Activated CD8-positive, alpha-beta memory T cell treated with anti-CD3 and anti-CD28 coated beads, Interleukin-2, amount 50 U/mL, for 48 hours (primary cell): ENCODE measurements at regions not wholly inside any gene's neighbourhood (a gene's known extent, or its start where the extent isn't known, plus 50 kb on each side); places are given as distances from the start of the nearest gene placed in this dataset.

Source experiments
- DNase-seq: peaks from one replicate; pipeline ENCODE4 v3.0.0-alpha.2; 2020

- no peak for DNase-seq
These were observed 50.8 kb upstream of the NAV2 start for GRCh38 chr11:19661827-19662226.

- no peak for DNase-seq
These were observed 52.6 kb upstream of the NAV2 start for GRCh38 chr11:19660076-19660475.

- DNase-seq = no peak
These were observed 53.1 kb upstream of the NAV2 start for GRCh38 chr11:19659529-19659928.

- DNase-seq = no peak
These were observed 54.3 kb upstream of the NAV2 start for GRCh38 chr11:19658344-19658743.

GRCh38 chr11:19656140-19656541 lies 56.5 kb upstream of the NAV2 start:
- no peak for DNase-seq

- no peak for DNase-seq
These were observed 59.8 kb upstream of the NAV2 start for GRCh38 chr11:19652623-19653375.

- DNase-seq = no peak
These were observed 61.0 kb upstream of the NAV2 start for GRCh38 chr11:19651653-19652052.

- no peak for DNase-seq
These were observed 61.6 kb upstream of the NAV2 start for GRCh38 chr11:19651028-19651427.

GRCh38 chr11:19650467-19650866 lies 62.2 kb upstream of the NAV2 start:
- DNase-seq = no peak

GRCh38 chr11:19649751-19650150 lies 62.9 kb upstream of the NAV2 start:
- DNase-seq = no peak

- no peak for DNase-seq
These were observed 64.3 kb upstream of the NAV2 start for GRCh38 chr11:19648321-19648720.

GRCh38 chr11:19647816-19648215 lies 64.8 kb upstream of the NAV2 start:
- DNase-seq = no peak

GRCh38 chr11:19646921-19647320 lies 65.7 kb upstream of the NAV2 start:
- no peak for DNase-seq

- DNase-seq = no peak
These were observed 66.3 kb upstream of the NAV2 start for GRCh38 chr11:19646308-19646707.

GRCh38 chr11:19644316-19644715 lies 68.3 kb upstream of the NAV2 start:
- no peak for DNase-seq

GRCh38 chr11:19642185-19643158 lies 70.2 kb upstream of the NAV2 start:
- no peak for DNase-seq

GRCh38 chr11:19639603-19640105 lies 73.0 kb upstream of the NAV2 start:
- no peak for DNase-seq

- DNase-seq = no peak
These were observed 77.3 kb upstream of the NAV2 start for GRCh38 chr11:19635332-19635731.

GRCh38 chr11:19633276-19633675 lies 79.4 kb upstream of the NAV2 start:
- DNase-seq = no peak

GRCh38 chr11:19632499-19632834 lies 80.2 kb upstream of the NAV2 start:
- DNase-seq = no peak

- no peak for DNase-seq
These were observed 80.7 kb upstream of the NAV2 start for GRCh38 chr11:19631712-19632498.

GRCh38 chr11:19628018-19628417 lies 84.6 kb upstream of the NAV2 start:
- DNase-seq = no peak

- DNase-seq = no peak
These were observed 85.1 kb upstream of the NAV2 start for GRCh38 chr11:19627566-19627965.
